Stromal cell of bone marrow (primary cell): ENCODE measurements at regions not wholly inside any gene's neighbourhood (a gene's known extent, or its start where the extent isn't known, plus 50 kb on each side); places are given as distances from the start of the nearest gene placed in this dataset.
"Not testable (repeated sequence)": the region's sequence is repeated elsewhere in the genome, so short reads cannot be mapped to it uniquely, and the experiment has no call there.

Experiments
- DNase-seq: peaks from one replicate; pipeline ENCODE4 v3.0.0-alpha.2; 2012; ENCODE audit warnings: low read depth

GRCh38 chr6:86476311-86476710, 461.0 kb upstream of the HTR1E start:
- no peak for DNase-seq

- no peak for DNase-seq
Observed at GRCh38 chr6:86474081-86474480, 463.2 kb upstream of the HTR1E start.

- DNase-seq: no peak
Observed at GRCh38 chr6:86471791-86472190, 465.5 kb upstream of the HTR1E start.

DNA sequence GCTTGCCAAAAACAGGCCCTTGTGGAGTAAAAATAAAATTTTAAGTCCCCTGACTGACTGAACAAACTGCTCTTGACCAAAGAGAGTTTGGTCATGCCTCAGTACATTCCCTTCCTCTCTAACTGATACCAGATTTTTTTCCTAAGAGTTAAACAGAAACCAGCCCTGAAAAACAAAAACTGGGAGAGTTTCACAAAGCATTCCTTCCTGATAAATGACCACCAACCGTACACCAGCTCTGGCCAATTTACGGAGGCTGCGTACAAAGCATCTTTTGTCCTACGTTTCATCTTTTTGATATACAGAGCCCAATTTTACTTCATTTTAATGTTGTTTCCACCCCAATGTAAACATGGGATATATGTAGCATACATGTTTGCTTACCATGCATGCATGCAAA, 477.4 kb upstream of the HTR1E start:
- DNase-seq: no peak

GRCh38 chr6:86456821-86457220, 480.5 kb upstream of the HTR1E start:
- no peak for DNase-seq

- DNase-seq: no peak
Observed at GRCh38 chr6:86453232-86453631, 484.1 kb upstream of the HTR1E start.

- no peak for DNase-seq
Observed at GRCh38 chr6:86448398-86448797, 488.9 kb upstream of the HTR1E start.

- DNase-seq: no peak
Observed at GRCh38 chr6:86440608-86441007, 496.7 kb upstream of the HTR1E start.

- DNase-seq: no peak
Observed at GRCh38 chr6:86423571-86423970, 513.8 kb upstream of the HTR1E start.

- no peak for DNase-seq
Observed at GRCh38 chr6:86412057-86412456, 525.3 kb upstream of the HTR1E start.

DNA sequence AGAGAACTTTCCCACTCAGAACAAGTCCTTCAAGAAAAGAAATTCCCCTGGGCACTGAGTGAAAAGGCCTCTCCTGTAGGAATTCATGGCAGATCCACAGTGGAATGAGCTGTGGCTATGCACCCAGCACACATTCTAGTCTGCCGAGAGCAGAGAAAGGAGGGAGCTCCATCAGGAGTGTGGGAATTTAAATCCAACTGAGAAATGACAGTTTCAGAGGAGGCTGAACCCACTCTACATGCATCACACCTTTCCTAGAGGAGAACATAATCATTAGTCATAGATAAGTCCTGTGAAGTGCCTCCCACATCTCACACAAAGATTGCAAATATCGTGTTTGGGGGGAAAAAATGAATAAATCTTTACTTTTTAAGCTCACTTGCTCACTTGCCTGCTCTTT, 530.2 kb upstream of the HTR1E start:
- no peak for DNase-seq

DNA sequence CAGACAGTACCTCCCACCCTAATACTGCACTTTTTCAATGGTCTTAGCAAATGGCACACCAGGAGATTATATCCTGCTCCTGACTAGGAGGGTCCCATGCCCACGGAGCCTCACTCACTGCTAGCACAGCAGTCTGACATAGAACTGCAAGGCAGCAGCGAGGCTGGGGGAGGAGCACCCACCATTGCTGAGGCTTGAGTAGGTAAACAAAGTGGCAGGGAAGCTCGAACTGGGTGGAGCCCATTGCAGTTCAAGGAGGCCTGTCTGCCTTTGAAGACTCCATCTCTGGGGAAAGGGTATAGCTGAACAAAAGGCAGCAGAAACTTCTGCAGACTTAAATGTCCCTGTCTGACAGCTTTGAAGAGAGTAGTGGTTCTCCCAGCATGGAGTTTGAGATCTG, 544.5 kb upstream of the HTR1E start:
- DNase-seq: not testable (repeated sequence)

- DNase-seq: no peak
Observed at GRCh38 chr6:86380571-86381125, 556.7 kb upstream of the HTR1E start.

- DNase-seq: no peak
Observed at GRCh38 chr6:86357877-86358276, 579.5 kb upstream of the HTR1E start.

- DNase-seq: no peak
Observed at GRCh38 chr6:86355271-86355670, 582.1 kb upstream of the HTR1E start.

- DNase-seq: no peak
Observed at GRCh38 chr6:86331919-86332318, 605.4 kb upstream of the HTR1E start.

DNA sequence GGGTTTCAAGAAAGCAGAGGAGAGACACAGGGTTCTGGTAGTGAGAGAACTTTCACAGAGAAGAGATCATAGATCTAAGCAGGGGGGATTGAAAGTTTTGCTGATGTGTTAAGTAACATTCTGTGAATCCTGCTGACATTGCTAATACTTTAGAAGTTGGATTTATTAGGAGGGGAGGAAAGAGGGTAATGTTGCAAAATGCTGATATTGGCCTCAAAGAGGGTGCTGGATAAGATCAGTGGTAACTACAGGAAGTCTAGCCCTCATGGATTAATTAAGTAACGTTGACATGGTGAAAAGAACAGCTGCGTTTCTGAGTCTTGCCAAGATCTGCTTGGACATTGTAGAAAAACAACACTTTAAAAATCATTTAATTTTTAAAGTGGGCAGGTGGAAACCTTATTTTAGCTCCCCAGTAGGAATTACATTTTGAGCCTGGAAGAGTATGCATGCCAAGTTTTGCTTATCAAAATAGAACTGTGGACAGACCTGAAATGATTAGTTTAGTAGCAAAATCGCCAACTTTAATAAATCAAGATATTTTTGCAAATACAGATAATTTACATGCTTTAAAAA, 606.0 kb upstream of the HTR1E start:
- no peak for DNase-seq

DNA sequence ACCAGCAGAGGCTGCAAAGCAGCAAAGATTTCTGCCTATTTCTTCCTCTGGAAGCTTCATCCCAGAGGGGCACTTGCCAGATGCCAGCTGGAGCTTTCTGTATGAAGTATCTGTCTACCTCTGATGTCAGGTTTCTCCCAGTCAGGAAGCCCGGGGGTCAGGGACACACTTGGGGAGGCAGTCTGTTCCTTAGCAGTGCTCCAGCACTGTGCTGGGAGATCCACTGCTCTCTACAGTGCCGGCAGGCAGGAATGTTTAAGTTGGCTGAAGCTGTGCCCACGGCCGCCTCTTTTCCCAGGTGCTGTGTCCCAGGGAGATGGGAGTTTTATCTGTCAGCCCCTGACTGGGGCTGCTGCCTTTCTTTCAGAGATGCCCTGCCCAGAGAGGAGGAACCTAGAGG, 631.1 kb upstream of the HTR1E start:
- no peak for DNase-seq

- no peak for DNase-seq
Observed at GRCh38 chr6:86285876-86286275, 643.2 kb upstream of the SYNCRIP start.

DNA sequence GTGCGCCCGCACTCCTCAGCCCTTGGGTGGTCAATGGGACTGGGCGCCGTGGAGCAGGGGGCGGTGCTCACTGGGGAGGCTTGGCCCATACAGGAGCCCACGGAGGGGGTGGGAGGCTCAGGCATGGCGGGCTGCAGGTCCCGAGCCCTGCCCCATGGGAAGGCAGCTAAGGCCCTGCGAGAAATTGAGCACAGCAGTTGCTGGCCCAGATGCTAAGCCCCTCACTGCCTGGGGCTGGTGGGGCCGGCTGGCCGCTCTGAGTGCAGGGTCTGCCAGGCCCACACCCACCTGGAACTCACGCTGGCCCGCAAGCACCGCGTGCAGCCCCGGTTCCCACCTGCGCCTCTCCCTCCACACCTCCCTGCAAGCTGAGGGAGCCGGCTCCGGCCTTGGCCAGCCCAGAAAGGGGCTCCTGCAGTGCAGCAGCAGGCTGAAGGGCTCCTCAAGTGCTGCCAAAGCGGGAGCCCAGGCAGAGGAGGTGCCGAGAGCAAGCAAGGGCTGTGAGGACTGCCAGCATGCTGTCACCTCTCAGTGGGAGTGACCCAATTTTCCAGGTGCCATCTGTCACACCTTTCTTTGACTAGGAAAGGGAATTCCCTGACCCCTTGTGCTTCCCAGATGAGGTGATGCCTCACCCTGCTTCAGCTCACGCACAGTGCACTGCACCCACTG, 642.3 kb upstream of the SYNCRIP start:
- DNase-seq: not testable (repeated sequence)

GRCh38 chr6:86283596-86283995, 640.9 kb upstream of the SYNCRIP start:
- DNase-seq: not testable (repeated sequence)

DNA sequence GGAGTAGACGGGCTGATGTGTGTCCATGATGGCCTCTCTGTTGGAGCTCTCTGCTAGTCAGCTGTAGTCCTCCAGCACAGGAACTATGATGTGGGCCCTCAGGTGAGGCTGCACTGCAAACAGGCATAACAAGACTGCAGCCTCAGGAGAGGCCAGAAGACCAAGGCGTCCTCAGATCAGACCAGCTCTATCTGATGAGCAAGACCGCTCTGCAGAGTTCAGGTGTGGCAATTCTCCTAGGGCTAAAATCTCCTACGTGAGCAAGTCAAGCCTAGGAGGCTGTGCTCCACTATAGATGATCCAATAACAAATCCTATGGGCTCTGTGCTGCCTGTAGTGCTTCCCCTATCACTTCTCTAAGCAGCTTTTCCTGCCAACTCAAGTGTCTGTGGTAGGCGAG, 633.4 kb upstream of the SYNCRIP start:
- DNase-seq: no peak

DNA sequence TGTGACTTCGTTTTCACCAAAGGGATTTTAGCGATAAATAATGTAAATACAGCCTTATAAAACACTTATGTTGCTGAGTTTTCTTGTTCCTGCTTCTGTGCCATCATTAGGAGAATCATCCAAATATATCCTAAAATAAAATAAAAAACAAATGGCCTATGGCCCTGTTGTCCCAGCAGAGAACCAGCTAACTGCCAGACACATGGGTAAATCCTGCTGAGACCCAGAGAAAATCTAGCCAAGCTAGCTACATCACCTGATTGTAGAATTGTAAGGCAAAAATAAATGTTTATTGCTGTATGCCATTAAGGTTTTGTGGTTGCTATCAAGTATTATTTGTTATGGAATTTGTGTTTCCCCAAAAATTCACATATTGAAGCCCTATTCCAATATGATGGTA, 631.2 kb upstream of the SYNCRIP start:
- no peak for DNase-seq

DNA sequence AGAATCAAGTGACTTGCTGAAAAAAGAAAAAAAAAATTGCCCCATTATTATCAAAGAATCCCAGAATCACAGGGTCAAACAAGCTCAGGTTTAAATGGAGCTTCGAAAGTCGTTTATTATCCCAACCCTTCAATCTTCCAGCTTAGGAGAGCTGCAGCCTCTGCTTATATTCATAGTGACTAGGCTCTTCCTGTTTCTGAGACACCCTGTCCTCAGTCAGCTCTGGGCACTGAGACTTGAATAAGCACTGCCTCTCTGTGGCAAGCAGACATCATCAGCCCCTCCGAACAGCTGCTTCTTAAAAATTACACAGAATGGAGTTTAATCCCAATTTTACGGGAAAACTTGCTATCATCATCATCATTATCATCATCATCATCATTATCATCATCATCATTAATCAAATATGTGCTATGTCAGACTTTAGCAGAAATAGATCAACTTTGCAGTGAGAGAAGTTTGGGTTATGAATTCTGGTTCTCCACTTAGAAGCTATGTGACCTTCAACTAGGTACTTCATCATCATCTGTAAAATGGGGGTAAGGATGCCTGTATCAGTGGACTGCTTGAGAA, 614.0 kb upstream of the SYNCRIP start:
- DNase-seq: no peak
